ENCODE measurements at regions not wholly inside any gene's neighbourhood (a gene's known extent, or its start where the extent isn't known, plus 50 kb on each side); places are given as distances from the start of the nearest gene placed in this dataset.

- TF ChIP-seq CTCF (conservative IDR thresholded peaks at IDR 0.05 in 1 of 2, IDR thresholded peaks at IDR 0.05 in 1 of 2; ENCODE audit: extremely low read depth in 1 of 2, insufficient read depth in 1 of 2, low read depth in 1 of 2, low read length in 2 of 2): no peak
- TF ChIP-seq EZH2 (IDR thresholded peaks at IDR 0.05; ENCODE audit: borderline replicate concordance, low read length): no peak
Observed at GRCh38 chr4:138577145-138577544, 335.0 kb upstream of the SLC7A11 start.
